ENCODE measurements at regions not wholly inside any gene's neighbourhood (a gene's known extent, or its start where the extent isn't known, plus 50 kb on each side); places are given as distances from the start of the nearest gene placed in this dataset.

- Histone ChIP-seq H3K27me3 (ENCODE audit: control insufficient read depth in 1 of 2, insufficient read depth in 2 of 2, low read length in 2 of 2) (no peaks in the 10 kb centered on the region), H3K4me1 (ENCODE audit: control insufficient read depth in 2 of 2, insufficient read depth in 2 of 2, low read length in 1 of 2) (no peaks in the 10 kb centered on the region), H3K9me3 (ENCODE audit: control insufficient read depth in 2 of 2, insufficient read depth in 1 of 2, low read depth in 1 of 2, low read length in 1 of 2) (peaks cover 0 to 3% of the 10 kb centered on the region in 2 donors), H3K36me3 (ENCODE audit: control insufficient read depth in 2 of 2, insufficient read depth in 2 of 2, low read length in 1 of 2) (no peaks in the 10 kb centered on the region), H3K27ac (ENCODE audit: low read depth in 2 of 2, low read length in 1 of 2) (no peak overlapping the region), H3K4me3 (ENCODE audit: low read depth in 1 of 2, low read length in 2 of 2) (no peak overlapping the region)
- WGBS, 2 donors: 58 to 64% methylated on average over 9 of the region's 9 CpGs
Measured at GRCh38 chr1:29470087-29470787, 233.9 kb downstream of the PTPRU start.

- H3K27me3 ChIP-seq (ENCODE audit: control insufficient read depth in 1 of 2, insufficient read depth in 2 of 2, low read length in 2 of 2): no peaks in the 10 kb centered on the region
- peaks cover 0 to 3% of the 10 kb centered on the region in 2 donors for H3K9me3 ChIP-seq (ENCODE audit: control insufficient read depth in 2 of 2, insufficient read depth in 1 of 2, low read depth in 1 of 2, low read length in 1 of 2)
- no peaks in the 10 kb centered on the region for H3K36me3 ChIP-seq (ENCODE audit: control insufficient read depth in 2 of 2, insufficient read depth in 2 of 2, low read length in 1 of 2)
- H3K4me3 ChIP-seq (ENCODE audit: low read depth in 1 of 2, low read length in 2 of 2): no peak overlapping the region
- 62 to 63% methylated on average over 4 of the region's 4 CpGs for WGBS, 2 donors
- no peaks in the 10 kb centered on the region for H3K4me1 ChIP-seq (ENCODE audit: control insufficient read depth in 2 of 2, insufficient read depth in 2 of 2, low read length in 1 of 2)
- no peak overlapping the region for H3K27ac ChIP-seq (ENCODE audit: low read depth in 2 of 2, low read length in 1 of 2)
Measured at GRCh38 chr1:29469457-29469856, 233.1 kb downstream of the PTPRU start.

- Histone ChIP-seq H3K4me1 (ENCODE audit: control insufficient read depth in 2 of 2, insufficient read depth in 2 of 2, low read length in 1 of 2) (no peaks in the 10 kb centered on the region), H3K9me3 (ENCODE audit: control insufficient read depth in 2 of 2, insufficient read depth in 1 of 2, low read depth in 1 of 2, low read length in 1 of 2) (peaks cover 0 to 3% of the 10 kb centered on the region in 2 donors), H3K4me3 (ENCODE audit: low read depth in 1 of 2, low read length in 2 of 2) (no peak overlapping the region), H3K27me3 (ENCODE audit: control insufficient read depth in 1 of 2, insufficient read depth in 2 of 2, low read length in 2 of 2) (no peaks in the 10 kb centered on the region), H3K27ac (ENCODE audit: low read depth in 2 of 2, low read length in 1 of 2) (no peak overlapping the region), H3K36me3 (ENCODE audit: control insufficient read depth in 2 of 2, insufficient read depth in 2 of 2, low read length in 1 of 2) (no peaks in the 10 kb centered on the region)
- WGBS, 2 donors: 64 to 71% methylated on average over 10 of the region's 10 CpGs
Measured at GRCh38 chr1:29467989-29468900, 231.9 kb downstream of the PTPRU start.

- Histone ChIP-seq H3K27ac (ENCODE audit: low read depth in 2 of 2, low read length in 1 of 2) (no peak overlapping the region), H3K4me1 (ENCODE audit: control insufficient read depth in 2 of 2, insufficient read depth in 2 of 2, low read length in 1 of 2) (no peaks in the 10 kb centered on the region), H3K9me3 (ENCODE audit: control insufficient read depth in 2 of 2, insufficient read depth in 1 of 2, low read depth in 1 of 2, low read length in 1 of 2) (peaks cover 0 to 3% of the 10 kb centered on the region in 2 donors), H3K27me3 (ENCODE audit: control insufficient read depth in 1 of 2, insufficient read depth in 2 of 2, low read length in 2 of 2) (no peaks in the 10 kb centered on the region), H3K4me3 (ENCODE audit: low read depth in 1 of 2, low read length in 2 of 2) (no peak overlapping the region), H3K36me3 (ENCODE audit: control insufficient read depth in 2 of 2, insufficient read depth in 2 of 2, low read length in 1 of 2) (no peaks in the 10 kb centered on the region)
- 80 to 83% methylated on average over 3 of the region's 3 CpGs for WGBS, 2 donors
Measured at GRCh38 chr1:29466258-29466657, 229.9 kb downstream of the PTPRU start.

GRCh38 chr1:29465755-29466154 lies 229.4 kb downstream of the PTPRU start:
- Histone ChIP-seq H3K4me3 (ENCODE audit: low read depth in 1 of 2, low read length in 2 of 2) (no peak overlapping the region), H3K9me3 (ENCODE audit: control insufficient read depth in 2 of 2, insufficient read depth in 1 of 2, low read depth in 1 of 2, low read length in 1 of 2) (peaks cover 0 to 3% of the 10 kb centered on the region in 2 donors), H3K27me3 (ENCODE audit: control insufficient read depth in 1 of 2, insufficient read depth in 2 of 2, low read length in 2 of 2) (no peaks in the 10 kb centered on the region), H3K4me1 (ENCODE audit: control insufficient read depth in 2 of 2, insufficient read depth in 2 of 2, low read length in 1 of 2) (no peaks in the 10 kb centered on the region), H3K36me3 (ENCODE audit: control insufficient read depth in 2 of 2, insufficient read depth in 2 of 2, low read length in 1 of 2) (no peaks in the 10 kb centered on the region), H3K27ac (ENCODE audit: low read depth in 2 of 2, low read length in 1 of 2) (no peak overlapping the region)
- WGBS, 2 donors: 79 to 80% methylated on average over 4 of the region's 4 CpGs

- 72 to 74% methylated on average over 7 of the region's 7 CpGs for WGBS, 2 donors
- Histone ChIP-seq H3K27ac (ENCODE audit: low read depth in 2 of 2, low read length in 1 of 2) (no peak overlapping the region), H3K9me3 (ENCODE audit: control insufficient read depth in 2 of 2, insufficient read depth in 1 of 2, low read depth in 1 of 2, low read length in 1 of 2) (peaks cover 0 to 3% of the 10 kb centered on the region in 2 donors), H3K36me3 (ENCODE audit: control insufficient read depth in 2 of 2, insufficient read depth in 2 of 2, low read length in 1 of 2) (no peaks in the 10 kb centered on the region), H3K27me3 (ENCODE audit: control insufficient read depth in 1 of 2, insufficient read depth in 2 of 2, low read length in 2 of 2) (no peaks in the 10 kb centered on the region), H3K4me3 (ENCODE audit: low read depth in 1 of 2, low read length in 2 of 2) (no peak overlapping the region), H3K4me1 (ENCODE audit: control insufficient read depth in 2 of 2, insufficient read depth in 2 of 2, low read length in 1 of 2) (no peaks in the 10 kb centered on the region)
Measured at GRCh38 chr1:29462096-29462495, 225.8 kb downstream of the PTPRU start.

- Histone ChIP-seq H3K4me3 (ENCODE audit: low read depth in 1 of 2, low read length in 2 of 2) (no peak overlapping the region), H3K36me3 (ENCODE audit: control insufficient read depth in 2 of 2, insufficient read depth in 2 of 2, low read length in 1 of 2) (no peaks in the 10 kb centered on the region), H3K9me3 (ENCODE audit: control insufficient read depth in 2 of 2, insufficient read depth in 1 of 2, low read depth in 1 of 2, low read length in 1 of 2) (peaks cover 0 to under 1% of the 10 kb centered on the region in 2 donors), H3K27ac (ENCODE audit: low read depth in 2 of 2, low read length in 1 of 2) (no peak overlapping the region), H3K27me3 (ENCODE audit: control insufficient read depth in 1 of 2, insufficient read depth in 2 of 2, low read length in 2 of 2) (no peaks in the 10 kb centered on the region), H3K4me1 (ENCODE audit: control insufficient read depth in 2 of 2, insufficient read depth in 2 of 2, low read length in 1 of 2) (no peaks in the 10 kb centered on the region)
- 80 to 87% methylated on average over 7 of the region's 7 CpGs for WGBS, 2 donors
Measured at GRCh38 chr1:29461115-29461739, 224.9 kb downstream of the PTPRU start.

GRCh38 chr1:29460694-29461093 lies 224.4 kb downstream of the PTPRU start:
- Histone ChIP-seq H3K9me3 (ENCODE audit: control insufficient read depth in 2 of 2, insufficient read depth in 1 of 2, low read depth in 1 of 2, low read length in 1 of 2) (no peaks in the 10 kb centered on the region), H3K27ac (ENCODE audit: low read depth in 2 of 2, low read length in 1 of 2) (no peak overlapping the region), H3K36me3 (ENCODE audit: control insufficient read depth in 2 of 2, insufficient read depth in 2 of 2, low read length in 1 of 2) (no peaks in the 10 kb centered on the region), H3K27me3 (ENCODE audit: control insufficient read depth in 1 of 2, insufficient read depth in 2 of 2, low read length in 2 of 2) (no peaks in the 10 kb centered on the region), H3K4me1 (ENCODE audit: control insufficient read depth in 2 of 2, insufficient read depth in 2 of 2, low read length in 1 of 2) (no peaks in the 10 kb centered on the region), H3K4me3 (ENCODE audit: low read depth in 1 of 2, low read length in 2 of 2) (no peak overlapping the region)

GRCh38 chr1:29460041-29460610 lies 223.8 kb downstream of the PTPRU start:
- WGBS, 2 donors: 50 to 54% methylated on average over 4 of the region's 4 CpGs
- H3K27me3 ChIP-seq (ENCODE audit: control insufficient read depth in 1 of 2, insufficient read depth in 2 of 2, low read length in 2 of 2): no peaks in the 10 kb centered on the region
- H3K9me3 ChIP-seq (ENCODE audit: control insufficient read depth in 2 of 2, insufficient read depth in 1 of 2, low read depth in 1 of 2, low read length in 1 of 2): no peaks in the 10 kb centered on the region
- no peaks in the 10 kb centered on the region for H3K36me3 ChIP-seq (ENCODE audit: control insufficient read depth in 2 of 2, insufficient read depth in 2 of 2, low read length in 1 of 2)
- H3K4me1 ChIP-seq (ENCODE audit: control insufficient read depth in 2 of 2, insufficient read depth in 2 of 2, low read length in 1 of 2): no peaks in the 10 kb centered on the region
- H3K4me3 ChIP-seq (ENCODE audit: low read depth in 1 of 2, low read length in 2 of 2): no peak overlapping the region
- no peak overlapping the region for H3K27ac ChIP-seq (ENCODE audit: low read depth in 2 of 2, low read length in 1 of 2)

Data from esophagus (tissue), 2 donors.